ENCODE measurements at regions not wholly inside any gene's neighbourhood (a gene's known extent, or its start where the extent isn't known, plus 50 kb on each side); places are given as distances from the start of the nearest gene placed in this dataset.
A peak's percentile ranks its signal among the peaks of the same experiment; 100 is the strongest.

DNA sequence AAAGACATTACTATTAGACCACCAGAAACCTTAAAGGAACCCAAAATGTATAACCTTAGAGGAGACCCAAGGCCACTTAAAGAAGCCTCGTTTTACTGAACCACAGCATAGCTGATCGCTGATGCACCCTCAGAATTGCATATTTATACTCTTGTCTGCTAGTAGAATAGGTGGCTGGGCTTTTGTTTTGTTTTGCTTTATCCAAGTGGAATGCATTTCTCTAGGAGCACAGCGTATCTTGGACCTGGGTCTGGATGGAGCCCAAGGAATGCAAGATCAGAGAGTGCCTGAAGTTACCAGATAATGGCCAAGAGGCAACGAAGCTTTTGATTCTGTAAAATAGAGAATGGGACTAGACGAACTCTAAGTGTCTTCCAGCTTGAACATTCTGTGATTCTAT, 129.2 kb upstream of the COL8A1 start:
- TF ChIP-seq, protein P1, sequence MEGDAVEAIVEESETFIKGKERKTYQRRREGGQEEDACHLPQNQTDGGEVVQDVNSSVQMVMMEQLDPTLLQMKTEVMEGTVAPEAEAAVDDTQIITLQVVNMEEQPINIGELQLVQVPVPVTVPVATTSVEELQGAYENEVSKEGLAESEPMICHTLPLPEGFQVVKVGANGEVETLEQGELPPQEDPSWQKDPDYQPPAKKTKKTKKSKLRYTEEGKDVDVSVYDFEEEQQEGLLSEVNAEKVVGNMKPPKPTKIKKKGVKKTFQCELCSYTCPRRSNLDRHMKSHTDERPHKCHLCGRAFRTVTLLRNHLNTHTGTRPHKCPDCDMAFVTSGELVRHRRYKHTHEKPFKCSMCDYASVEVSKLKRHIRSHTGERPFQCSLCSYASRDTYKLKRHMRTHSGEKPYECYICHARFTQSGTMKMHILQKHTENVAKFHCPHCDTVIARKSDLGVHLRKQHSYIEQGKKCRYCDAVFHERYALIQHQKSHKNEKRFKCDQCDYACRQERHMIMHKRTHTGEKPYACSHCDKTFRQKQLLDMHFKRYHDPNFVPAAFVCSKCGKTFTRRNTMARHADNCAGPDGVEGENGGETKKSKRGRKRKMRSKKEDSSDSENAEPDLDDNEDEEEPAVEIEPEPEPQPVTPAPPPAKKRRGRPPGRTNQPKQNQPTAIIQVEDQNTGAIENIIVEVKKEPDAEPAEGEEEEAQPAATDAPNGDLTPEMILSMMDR (IDR thresholded peaks at IDR 0.05; ENCODE audit: unreplicated experiment): no peak
- Mint-ChIP-seq H3K27ac (ENCODE audit: low read depth, unreplicated experiment) (no peak overlapping the region), H3K36me3 (ENCODE audit: insufficient read depth, unreplicated experiment) (no peaks in the 10 kb centered on the region), H3K4me3 (ENCODE audit: unreplicated experiment) (no peak overlapping the region), H3K9me3 (ENCODE audit: unreplicated experiment) (no peaks in the 10 kb centered on the region), H3K4me1 (ENCODE audit: insufficient read depth, unreplicated experiment) (peaks cover 17% of the 10 kb centered on the region), H3K27me3 (ENCODE audit: insufficient read depth, unreplicated experiment) (no peaks in the 10 kb centered on the region)
- intact Hi-C loops (cut with micrococcal nuclease): no loop called here
- DNase-seq (ENCODE audit: unreplicated experiment): peak; percentile 39
- POLR2A ChIA-PET: no interaction called here
- no TSS peak for BruUV-seq (replicated peaks)
- CTCF ChIA-PET: interaction anchor here (0.7 to 1.4 kb wide), 3 partner anchors 336 to 486 kb away, joined by 3 to 4 read pairs (median 4); no protein-coding TSS in a partner anchor

DNA sequence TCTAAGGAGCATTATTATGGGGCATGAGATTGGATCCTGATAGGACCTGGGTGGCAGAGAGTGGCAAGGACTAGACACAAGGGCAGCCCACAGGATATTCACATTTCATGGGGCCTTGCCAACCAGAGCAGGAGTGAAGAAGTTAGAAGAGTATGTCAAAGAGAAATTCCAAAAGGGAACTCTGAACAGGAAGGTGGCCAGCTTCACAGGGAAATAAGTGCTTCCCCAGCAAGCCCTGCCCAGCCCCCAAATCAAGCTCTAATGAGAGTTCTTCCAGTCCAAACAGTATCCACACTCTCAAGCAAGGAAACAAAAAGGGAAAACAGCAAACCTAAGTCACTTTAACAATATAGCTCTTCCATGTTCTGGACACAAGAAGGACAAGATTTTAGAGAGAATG, 130.2 kb upstream of the COL8A1 start:
- Mint-ChIP-seq H3K4me1 (ENCODE audit: insufficient read depth, unreplicated experiment) (peaks cover 26% of the 10 kb centered on the region), H3K27ac (ENCODE audit: low read depth, unreplicated experiment) (no peak overlapping the region), H3K9me3 (ENCODE audit: unreplicated experiment) (no peaks in the 10 kb centered on the region), H3K27me3 (ENCODE audit: insufficient read depth, unreplicated experiment) (no peaks in the 10 kb centered on the region), H3K4me3 (ENCODE audit: unreplicated experiment) (no peak overlapping the region), H3K36me3 (ENCODE audit: insufficient read depth, unreplicated experiment) (no peaks in the 10 kb centered on the region)
- no peak for DNase-seq (ENCODE audit: unreplicated experiment)
- CTCF ChIA-PET: interaction anchor here (0.6 to 1.1 kb wide), 2 partner anchors 240 to 485 kb away, joined by 3 read pairs; no protein-coding TSS in a partner anchor
- POLR2A ChIA-PET: no interaction called here
- intact Hi-C loops (cut with micrococcal nuclease): no loop called here
- TF ChIP-seq, protein P1 (IDR thresholded peaks at IDR 0.05; ENCODE audit: unreplicated experiment): no peak
- no TSS peak for BruUV-seq (replicated peaks)

DNA sequence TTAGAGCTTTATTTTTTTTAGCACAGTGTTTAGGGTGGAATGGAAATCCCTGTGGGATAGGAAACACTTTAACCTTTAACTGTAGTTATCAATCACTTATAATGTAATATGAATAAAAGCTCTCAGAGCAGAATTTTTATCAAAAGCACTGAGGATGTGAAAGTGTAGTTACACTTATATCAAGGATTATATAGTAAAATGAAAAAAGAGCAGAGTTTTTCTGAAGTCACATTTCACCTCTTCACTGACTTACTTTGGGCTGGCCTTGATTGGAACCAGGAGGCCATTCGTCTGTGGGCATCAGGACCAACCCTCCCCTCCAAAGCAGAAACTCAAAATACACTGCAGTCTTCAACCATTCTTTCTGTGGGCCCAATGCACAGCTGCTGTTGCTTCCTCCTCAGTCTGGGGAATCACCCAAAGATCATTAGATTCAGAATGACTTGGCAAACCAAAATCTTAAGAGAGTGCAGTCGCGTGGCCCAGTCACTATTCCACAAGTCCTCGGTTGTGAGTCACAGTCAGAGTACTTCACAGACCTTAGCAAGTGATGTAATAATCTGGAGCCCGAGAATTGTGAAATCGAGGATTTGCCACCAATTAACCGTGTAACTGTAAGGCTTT, 132.6 kb upstream of the COL8A1 start:
- Mint-ChIP-seq H3K27ac (ENCODE audit: low read depth, unreplicated experiment) (peak overlapping the region; percentile 47), H3K36me3 (ENCODE audit: insufficient read depth, unreplicated experiment) (no peaks in the 10 kb centered on the region), H3K27me3 (ENCODE audit: insufficient read depth, unreplicated experiment) (no peaks in the 10 kb centered on the region), H3K9me3 (ENCODE audit: unreplicated experiment) (no peaks in the 10 kb centered on the region), H3K4me3 (ENCODE audit: unreplicated experiment) (no peak overlapping the region), H3K4me1 (ENCODE audit: insufficient read depth, unreplicated experiment) (peaks cover 28% of the 10 kb centered on the region)
- BruUV-seq (replicated peaks): no TSS peak
- intact Hi-C loops (cut with micrococcal nuclease): no loop called here
- peak; percentile 93 for DNase-seq (ENCODE audit: unreplicated experiment)
- TF ChIP-seq, protein P1 (IDR thresholded peaks at IDR 0.05; ENCODE audit: unreplicated experiment): no peak
- CTCF ChIA-PET: interaction anchor here (0.7 to 1.8 kb wide), 2 partner anchors 26 to 241 kb away, joined by 3 to 4 read pairs; no protein-coding TSS in a partner anchor
- POLR2A ChIA-PET: interaction anchor here (0.5 to 1.5 kb wide), 6 partner anchors 25 to 582 kb away, joined by 3 to 5 read pairs (median 4); partner anchors contain the start of gene COL8A1

DNA sequence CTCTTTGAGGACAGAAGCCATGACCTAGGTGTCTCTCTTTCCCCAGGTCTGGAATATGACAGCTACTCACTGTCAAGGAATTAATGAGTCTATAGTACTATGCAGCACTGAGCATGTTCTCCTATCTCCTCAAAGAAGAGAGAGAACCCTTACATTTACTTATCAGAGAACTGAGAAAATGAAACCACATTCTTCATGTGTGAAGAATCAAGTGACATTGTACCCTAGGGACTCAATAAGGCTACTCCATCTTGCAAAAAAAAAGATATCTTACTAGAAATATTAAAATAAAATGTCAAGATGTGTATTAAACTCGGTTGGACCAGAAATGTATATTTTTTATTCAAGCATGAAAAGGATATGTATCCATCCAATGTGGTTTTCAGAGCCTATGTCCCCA, 133.2 kb upstream of the COL8A1 start:
- TF ChIP-seq, protein P1 (IDR thresholded peaks at IDR 0.05; ENCODE audit: unreplicated experiment): no peak
- Mint-ChIP-seq H3K4me3 (ENCODE audit: unreplicated experiment) (no peak overlapping the region), H3K36me3 (ENCODE audit: insufficient read depth, unreplicated experiment) (no peaks in the 10 kb centered on the region), H3K4me1 (ENCODE audit: insufficient read depth, unreplicated experiment) (peaks cover 28% of the 10 kb centered on the region), H3K9me3 (ENCODE audit: unreplicated experiment) (no peaks in the 10 kb centered on the region), H3K27me3 (ENCODE audit: insufficient read depth, unreplicated experiment) (no peaks in the 10 kb centered on the region), H3K27ac (ENCODE audit: low read depth, unreplicated experiment) (no peak overlapping the region)
- no TSS peak for BruUV-seq (replicated peaks)
- intact Hi-C loops (cut with micrococcal nuclease): no loop called here
- CTCF ChIA-PET: interaction anchor here (0.7 to 1.8 kb wide), 4 partner anchors 27 to 290 kb away, joined by 3 to 6 read pairs (median 4); partner anchors contain the start of gene COL8A1
- POLR2A ChIA-PET: interaction anchor here (0.5 to 1.5 kb wide), 6 partner anchors 24 to 582 kb away, joined by 3 to 5 read pairs (median 4); partner anchors contain the start of gene COL8A1
- DNase-seq (ENCODE audit: unreplicated experiment): no peak

Data from MCF 10A (cell line).